ENCODE measurements at regions not wholly inside any gene's neighbourhood (a gene's known extent, or its start where the extent isn't known, plus 50 kb on each side); places are given as distances from the start of the nearest gene placed in this dataset.

DNA sequence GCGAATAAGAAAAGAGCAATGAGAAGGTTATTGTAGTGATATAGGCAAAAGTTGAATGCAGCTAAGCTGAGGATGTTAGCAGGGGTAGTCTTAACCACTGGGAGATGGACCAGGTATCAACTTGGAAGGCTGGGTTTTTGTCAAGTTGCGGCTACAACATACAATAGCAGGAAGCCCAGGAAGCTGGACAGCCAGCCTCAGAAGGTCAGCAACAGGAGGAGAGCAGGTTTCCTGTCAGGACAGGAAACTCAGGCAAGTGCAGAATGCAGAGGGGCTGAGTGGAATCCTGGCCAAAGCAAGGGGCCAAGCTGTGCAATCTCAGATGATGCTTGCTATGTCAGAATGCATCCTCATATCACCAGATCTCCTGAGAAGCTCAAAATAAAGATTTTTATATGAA lies 530.0 kb upstream of the ID2 start:
- no peak for DNase-seq (ENCODE audit: low read depth)
- H3K4me3 ChIP-seq (ENCODE audit: low read depth, low read length), result no peak overlapping the region

DNA sequence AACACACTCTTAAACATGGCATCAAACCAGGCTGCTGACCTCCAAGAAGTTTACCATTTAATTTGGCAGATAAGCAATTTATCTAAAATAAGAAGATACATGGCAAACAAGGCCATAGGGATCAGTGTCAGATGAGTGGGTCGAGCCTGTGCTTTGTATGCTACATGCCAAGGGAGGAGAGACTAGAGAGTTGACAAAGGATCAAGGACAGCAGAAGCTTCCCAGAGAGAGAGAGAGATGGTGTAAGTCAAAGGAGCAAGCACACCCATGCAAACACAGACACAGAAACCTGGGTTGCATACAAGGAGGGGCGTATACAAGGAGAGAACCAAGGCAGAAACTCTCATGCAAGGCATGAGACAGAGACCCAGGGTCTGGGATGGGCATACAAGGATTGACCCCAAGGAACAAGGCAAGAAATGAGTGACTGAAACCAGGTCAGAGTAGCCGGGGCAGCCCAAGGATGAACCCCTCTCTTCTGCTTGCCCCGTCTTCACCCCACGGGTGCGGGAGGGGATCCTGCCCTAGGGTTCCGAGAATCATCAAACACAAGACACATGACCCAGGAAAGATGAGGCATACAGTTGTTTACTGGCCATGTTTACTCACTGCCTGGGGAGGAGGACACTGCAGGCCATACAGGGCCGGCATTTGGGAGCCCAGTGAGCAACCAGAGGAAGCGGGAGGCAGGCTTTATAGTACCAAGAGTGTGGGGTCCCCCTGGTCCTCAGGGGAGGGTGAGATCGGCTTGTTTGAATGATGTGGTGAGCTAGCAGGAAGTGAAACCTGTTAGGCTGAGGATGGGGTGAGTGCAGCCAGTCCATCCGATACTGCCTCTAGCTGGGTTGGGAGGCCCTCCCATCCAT lies 529.2 kb upstream of the ID2 start:
- no peak for DNase-seq (ENCODE audit: low read depth)
- no peak overlapping the region for H3K4me3 ChIP-seq (ENCODE audit: low read depth, low read length)

DNA sequence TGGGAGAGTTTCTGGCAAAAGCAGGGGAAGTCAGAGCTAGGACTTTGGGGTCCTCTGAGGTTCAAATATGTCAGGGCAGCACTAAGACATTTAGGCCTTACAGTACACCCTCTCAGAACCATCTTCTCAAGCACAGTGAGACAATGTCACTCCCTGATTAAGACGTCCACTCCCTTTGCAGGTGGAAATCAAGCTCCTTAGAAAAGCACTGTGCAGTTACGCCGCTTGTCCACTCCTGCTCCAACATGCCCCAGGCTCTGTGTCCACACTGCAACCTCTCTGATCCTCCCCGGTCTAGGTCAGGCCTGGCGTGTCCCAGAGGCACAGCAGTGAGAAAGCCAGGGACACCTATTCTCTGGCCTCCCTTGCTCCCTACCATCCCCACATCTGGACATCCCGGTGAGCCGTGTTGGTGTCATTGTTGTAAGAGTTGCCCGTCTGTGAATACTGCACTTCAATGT lies 528.6 kb upstream of the ID2 start:
- no peak overlapping the region for H3K4me3 ChIP-seq (ENCODE audit: low read depth, low read length)
- DNase-seq (ENCODE audit: low read depth), result no peak

DNA sequence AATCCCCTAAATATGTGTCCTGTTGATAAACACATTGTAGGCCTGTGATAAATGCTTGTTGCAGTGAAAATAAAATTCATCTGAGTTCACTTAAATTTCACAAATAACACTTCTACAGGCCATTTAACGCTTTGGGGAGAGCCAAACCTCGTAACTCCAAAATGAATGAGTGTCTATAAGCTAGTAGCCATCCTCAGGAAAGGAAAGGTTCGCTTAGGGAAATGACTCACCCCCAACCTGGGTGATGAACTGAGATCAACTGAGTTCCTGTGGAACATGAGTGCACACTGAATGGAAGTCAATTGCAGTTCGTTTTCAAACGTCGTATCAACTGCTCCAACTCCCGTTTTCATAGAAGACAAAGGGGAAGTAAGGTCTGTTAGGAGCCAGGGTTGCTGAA lies 527.6 kb upstream of the ID2 start:
- no peak overlapping the region for H3K4me3 ChIP-seq (ENCODE audit: low read depth, low read length)

DNA sequence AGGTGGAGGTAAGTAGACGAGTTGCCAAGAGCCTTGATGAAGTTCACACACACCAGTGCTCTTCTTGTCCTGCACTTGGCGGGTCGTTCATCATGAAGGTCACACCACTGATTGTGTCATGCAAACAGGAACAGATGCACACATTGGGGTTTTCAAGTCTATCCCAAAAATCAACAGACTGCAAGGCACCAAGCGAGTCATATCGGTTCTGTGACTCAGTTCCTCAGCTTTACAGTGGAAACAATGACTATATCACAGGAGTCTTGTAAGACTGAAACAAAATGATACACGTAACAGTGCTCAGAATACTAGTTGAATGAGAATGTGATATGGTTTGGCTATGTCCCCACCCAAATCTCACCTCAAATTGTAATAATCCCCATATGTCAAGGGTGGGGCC lies 526.9 kb upstream of the ID2 start:
- no peak for DNase-seq (ENCODE audit: low read depth)
- H3K4me3 ChIP-seq (ENCODE audit: low read depth, low read length), result no peak overlapping the region

More for the DNA sequence above, 527.6 kb upstream of the ID2 start:
- DNase-seq (ENCODE audit: low read depth), result no peak

DNA sequence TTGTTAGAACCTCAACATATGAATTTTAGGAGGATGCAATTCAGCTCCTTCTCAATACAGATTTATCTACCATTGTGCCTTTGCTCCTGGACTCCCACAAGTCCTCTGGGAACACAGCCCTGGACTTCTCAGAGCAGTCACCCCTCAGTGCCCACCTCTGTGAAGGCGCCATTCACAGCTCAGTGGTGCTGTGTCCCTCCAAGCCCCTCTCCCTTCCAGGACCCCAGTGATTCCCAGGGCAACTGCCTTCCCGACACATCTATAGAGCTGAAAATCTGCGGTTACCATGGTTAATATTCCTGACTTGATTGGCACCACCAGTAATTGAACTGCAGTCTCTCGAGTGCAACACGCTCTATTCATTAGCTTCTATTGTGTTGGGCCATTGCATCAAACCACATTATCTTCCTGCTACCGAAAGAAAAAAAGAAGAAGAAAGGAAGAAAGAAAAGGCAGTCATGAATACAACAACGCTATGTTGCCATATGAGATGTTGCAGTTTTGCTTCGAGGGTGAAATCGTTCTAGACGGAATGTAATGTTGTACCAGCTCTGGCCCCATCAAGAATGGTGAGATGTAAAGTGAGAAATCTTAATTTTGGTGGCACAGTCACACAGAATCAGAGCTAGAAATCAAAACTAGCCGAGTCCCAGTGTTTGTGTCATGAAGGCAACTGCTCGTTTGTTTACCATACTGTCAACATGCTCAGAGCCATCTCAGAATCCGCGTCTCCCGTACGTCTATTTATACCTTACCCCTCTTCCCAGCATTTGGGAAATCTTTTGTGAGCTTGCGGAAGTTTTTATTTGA lies 524.0 kb upstream of the ID2 start:
- H3K4me3 ChIP-seq (ENCODE audit: low read depth, low read length), result no peak overlapping the region
- DNase-seq (ENCODE audit: low read depth), result no peak

DNA sequence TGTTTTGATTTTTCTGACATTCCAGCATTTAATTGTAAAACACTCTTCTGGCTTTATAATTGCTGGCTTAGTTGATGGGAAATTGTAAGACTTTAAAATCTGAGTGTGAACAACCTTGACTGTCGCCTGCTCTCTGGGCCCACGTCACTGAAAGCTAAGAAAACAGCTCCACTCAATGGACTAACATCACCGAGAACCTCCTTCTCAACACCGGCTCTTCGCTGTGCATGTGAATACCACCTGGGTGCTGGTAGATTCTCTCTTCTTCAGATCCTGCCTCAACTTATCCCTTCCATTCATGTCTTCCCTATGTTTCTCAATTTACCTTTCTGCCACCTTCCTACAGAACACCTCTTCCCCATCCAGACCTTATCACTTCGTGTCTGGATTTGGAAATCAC lies 523.1 kb upstream of the ID2 start:
- H3K4me3 ChIP-seq (ENCODE audit: low read depth, low read length), result no peak overlapping the region
- DNase-seq (ENCODE audit: low read depth), result no peak

DNA sequence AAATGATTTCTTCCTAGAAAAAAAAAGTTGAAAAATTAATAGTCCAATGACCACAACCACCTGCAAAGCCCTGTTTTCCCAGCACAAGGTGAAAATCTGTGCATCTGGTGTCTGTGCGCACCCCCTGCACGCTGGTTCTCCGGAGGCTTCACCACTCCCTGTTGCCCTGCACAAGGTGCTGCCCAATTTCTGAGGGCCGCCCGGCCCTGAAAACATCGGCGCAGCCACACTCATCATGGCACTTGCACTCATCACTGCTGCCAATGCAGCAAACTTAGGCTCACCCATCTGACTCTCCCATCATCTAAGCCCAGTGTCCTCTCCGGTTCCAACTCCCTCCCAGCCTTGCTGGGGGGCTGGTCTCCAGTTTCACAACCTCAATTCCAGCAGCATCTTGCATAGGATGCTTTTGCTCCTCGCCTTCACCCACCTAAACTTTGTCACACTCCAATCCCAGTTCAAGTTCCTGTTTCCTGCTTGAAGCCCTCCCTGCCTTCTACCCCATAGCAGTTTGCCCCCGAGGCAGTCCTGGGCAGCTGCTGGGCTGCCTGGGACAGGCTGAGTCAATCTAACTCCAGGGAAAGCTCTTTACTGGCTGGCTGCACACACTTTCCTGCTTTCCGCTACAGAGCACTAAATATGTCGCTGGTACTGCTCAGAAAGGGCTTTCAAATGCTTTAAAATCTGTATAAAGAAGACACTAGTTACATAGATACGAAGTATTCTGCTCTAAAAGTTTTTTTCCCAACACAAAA lies 522.5 kb upstream of the ID2 start:
- no peak overlapping the region for H3K4me3 ChIP-seq (ENCODE audit: low read depth, low read length)
- DNase-seq (ENCODE audit: low read depth), result no peak

DNA sequence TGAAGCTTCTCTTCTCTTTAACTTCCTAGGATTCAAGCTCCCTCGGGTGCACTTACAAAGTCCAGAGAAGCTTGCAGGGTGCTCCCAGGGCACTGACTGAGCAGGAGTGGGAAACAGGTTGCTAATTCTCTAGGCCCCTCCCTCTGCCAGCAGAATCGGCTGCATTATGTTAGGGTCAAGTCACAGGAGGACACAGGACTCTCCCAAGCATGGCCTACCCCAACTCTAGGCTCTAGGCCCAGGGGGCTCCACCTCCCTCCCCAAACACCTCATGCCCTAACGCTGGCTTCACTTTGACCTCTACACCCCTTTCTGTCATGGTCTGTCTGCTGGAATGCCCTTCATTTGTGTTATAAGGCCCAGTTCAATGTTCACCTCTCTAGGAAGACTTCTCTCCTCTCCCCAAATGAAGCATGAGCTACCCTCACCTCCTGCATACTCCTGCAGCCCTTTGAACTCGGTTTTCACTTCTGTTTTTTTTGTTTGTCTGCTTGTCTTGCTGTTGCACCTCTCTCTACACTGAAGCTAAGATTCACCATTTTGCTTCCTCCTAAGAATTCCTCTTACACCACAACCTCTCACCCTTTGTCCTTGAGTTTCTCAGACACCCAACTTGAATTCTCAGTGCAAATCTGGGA lies 521.8 kb upstream of the ID2 start:
- no peak for DNase-seq (ENCODE audit: low read depth)
- no peak overlapping the region for H3K4me3 ChIP-seq (ENCODE audit: low read depth, low read length)

DNA sequence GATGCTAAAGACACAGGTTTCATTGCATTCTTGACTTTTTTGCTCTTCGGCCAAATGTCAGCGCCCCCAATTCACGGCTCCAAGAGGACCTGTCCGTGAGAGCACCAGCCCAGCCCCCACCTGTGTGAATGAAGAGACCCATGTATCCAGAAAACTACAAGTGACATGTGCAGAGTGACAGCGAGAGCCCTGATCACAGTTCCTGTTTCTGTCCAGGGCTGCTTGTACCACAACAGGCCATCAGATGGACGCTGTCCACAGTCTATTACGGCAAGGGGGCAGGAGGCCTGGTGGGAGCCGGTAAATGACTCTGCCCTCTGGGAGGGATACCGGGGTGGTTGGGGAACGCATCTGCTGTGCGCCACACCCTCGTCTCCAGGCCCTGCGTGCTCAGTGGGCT lies 520.9 kb upstream of the ID2 start:
- no peak for DNase-seq (ENCODE audit: low read depth)
- no peak overlapping the region for H3K4me3 ChIP-seq (ENCODE audit: low read depth, low read length)

DNA sequence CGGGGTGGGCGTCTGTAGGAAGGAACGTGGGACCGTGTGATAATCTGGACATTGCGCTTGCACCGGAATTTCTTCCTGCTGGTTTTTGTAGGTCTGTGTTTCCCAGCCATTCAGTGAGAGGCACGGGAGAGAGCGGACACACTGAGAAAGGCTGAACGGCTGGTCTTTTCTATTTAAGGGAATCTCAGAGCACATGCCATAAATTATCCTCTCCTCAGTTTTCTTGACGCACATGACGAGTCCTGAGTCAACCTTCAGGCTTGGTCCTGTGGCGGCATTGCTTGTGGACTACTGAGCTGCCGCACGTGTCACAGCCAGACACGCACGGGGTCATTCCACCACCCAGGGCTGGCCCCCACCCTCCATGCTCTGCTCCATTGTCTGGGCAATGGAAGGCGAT lies 519.3 kb upstream of the ID2 start:
- no peak overlapping the region for H3K4me3 ChIP-seq (ENCODE audit: low read depth, low read length)
- peak; percentile 60 for DNase-seq (ENCODE audit: low read depth)

DNA sequence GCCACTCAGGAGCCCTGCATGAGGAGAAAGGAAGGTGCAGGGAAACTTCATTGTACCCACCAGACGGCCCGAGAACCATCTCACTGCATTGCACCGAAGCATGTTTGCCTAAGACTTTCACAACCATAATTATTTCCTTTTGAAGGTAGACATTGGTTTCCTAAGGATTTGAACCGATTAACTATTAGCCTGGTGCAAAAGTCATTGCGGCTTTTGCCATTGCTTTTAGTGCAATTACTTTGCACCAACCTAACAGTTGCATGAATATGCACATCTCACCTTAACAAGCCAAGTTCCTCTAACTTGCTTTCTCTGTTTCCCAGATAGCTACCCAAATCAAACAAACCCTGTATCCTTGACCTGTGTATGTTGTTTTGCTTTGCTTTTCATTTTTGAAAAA lies 516.3 kb upstream of the ID2 start:
- DNase-seq (ENCODE audit: low read depth), result no peak

DNA sequence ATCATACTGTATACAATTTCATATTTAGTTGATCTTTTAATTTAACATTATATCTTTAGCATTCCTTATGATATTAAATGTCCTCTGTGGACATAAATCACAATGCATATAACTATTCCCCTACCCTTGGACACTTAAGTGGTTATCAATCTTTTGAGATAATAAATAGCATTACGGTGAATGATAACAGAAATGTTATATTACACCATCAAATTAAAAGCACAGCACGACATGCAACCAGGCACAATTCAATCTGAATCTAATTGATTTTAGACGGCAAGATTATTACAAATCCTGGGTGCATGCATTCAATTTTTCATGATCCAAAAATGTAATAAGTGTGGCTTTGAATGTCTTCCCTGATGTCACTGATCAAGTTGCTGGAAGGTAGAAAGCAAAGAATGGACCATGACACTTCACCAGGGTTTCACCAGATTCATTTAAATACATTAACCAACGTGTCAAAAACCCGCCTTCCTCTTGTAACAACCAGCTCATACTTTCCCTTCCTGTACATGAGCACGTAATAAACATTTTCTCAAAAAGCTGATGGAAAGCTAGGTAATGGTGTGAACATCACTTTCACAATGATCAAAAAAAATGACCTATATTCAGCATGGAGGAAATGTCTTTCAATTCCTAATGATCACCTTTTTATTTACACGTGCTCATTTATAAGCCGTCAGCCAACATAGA lies 513.7 kb upstream of the ID2 start:
- no peak overlapping the region for H3K4me3 ChIP-seq (ENCODE audit: low read depth, low read length)
- no peak for DNase-seq (ENCODE audit: low read depth)

More for the DNA sequence above, 516.3 kb upstream of the ID2 start:
- H3K4me3 ChIP-seq (ENCODE audit: low read depth, low read length), result no peak overlapping the region

DNA sequence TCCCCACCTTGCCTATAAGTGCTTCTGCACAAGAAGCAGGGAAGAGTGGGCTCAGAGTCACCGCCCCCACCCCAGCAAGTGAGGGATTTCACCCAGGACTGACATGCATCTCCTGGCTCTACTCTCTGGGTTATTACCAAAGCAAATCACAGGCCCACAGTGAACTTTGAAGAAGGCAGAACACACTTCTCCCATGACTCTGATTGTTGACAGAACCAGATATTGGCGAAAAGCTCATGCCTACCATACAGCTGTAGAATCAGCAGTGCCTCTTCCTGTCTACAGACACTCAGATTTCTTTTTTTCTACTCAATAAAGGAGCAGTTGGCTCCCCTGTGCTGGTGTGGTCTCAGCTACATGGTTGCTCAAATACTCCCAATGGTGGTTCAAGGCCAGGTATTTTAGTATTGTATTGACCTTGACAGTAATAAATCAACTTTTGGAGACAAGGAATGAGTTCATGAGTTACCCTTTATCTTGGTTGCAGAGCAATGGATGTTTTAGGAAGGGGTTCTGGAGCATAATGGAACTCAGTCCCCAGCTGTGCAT lies 512.9 kb upstream of the ID2 start:
- no peak for DNase-seq (ENCODE audit: low read depth)
- no peak overlapping the region for H3K4me3 ChIP-seq (ENCODE audit: low read depth, low read length)

DNA sequence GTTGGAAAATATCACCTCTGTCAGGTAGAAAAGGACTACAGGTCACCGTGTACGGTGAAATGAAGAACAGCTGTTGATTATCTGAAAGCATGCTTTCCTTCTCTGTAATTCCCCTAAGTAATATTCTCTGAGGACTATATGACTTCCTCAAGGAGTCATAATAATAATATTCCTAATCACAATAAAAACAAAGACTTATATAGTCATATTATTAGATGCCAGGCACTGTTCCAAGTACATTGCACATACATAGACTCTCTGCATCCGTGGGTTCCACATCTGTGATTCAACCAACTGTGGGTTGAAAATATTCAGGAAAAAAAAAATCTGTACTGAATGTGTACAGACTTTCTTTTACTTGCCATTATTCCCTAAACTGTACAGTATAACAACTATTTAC lies 512.4 kb upstream of the ID2 start:
- no peak overlapping the region for H3K4me3 ChIP-seq (ENCODE audit: low read depth, low read length)
- DNase-seq (ENCODE audit: low read depth), result peak; percentile 84

DNA sequence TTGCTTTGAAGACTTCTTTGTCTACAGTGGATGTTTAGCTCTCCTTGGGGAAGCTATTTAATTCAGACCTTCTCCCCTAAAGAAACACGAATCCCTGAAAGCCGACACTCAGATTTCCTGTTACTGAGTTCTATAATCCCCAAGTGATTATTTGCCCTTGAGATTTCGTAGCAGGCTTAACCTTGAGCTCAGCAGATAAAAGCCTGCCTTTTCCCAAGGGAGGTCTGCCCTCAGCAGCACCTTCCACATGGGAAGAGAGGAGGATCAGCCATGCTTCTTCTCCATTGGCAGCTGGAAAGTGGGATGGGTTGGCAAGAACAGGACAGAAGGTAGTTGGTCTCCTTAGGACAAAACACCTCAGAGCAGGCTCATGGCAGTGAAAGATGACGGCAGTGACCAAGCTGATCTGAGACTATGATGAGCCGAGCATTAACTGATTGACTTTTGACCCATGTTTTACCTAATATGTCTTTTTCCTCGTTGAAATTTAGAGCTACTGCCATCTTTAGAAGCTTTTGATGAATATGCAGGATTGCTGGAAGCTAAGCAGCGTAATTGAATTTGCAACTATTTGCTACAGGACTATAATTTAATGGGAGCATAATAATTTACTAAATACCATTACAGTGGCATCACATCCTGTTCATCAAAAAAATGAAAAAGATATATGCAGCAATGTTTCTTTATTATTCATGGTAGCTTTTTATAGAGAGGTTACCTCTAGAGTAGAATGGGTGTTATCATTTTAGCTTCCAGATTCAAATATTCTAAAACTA lies 511.1 kb upstream of the ID2 start:
- H3K4me3 ChIP-seq (ENCODE audit: low read depth, low read length), result no peak overlapping the region
- DNase-seq (ENCODE audit: low read depth), result no peak

DNA sequence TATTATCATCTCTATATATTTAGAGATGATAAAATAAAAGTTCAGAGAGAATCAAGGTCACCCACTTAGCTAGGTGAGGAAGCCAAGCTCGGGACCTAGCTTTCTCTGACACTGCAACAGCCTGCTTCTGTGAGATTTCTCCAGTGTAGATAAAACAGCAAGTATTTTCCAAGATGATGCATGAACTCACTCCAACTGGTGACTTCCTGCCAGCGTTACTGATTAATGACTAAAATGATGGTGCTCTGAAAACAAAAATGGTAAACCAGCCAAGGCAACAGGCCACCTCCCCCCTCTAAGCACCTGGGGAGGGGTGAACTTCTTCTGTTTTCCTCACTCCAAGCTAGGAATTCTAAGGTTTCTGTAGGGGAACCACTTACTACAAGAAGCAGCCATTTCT lies 510.2 kb upstream of the ID2 start:
- H3K4me3 ChIP-seq (ENCODE audit: low read depth, low read length), result no peak overlapping the region
- DNase-seq (ENCODE audit: low read depth), result no peak

DNA sequence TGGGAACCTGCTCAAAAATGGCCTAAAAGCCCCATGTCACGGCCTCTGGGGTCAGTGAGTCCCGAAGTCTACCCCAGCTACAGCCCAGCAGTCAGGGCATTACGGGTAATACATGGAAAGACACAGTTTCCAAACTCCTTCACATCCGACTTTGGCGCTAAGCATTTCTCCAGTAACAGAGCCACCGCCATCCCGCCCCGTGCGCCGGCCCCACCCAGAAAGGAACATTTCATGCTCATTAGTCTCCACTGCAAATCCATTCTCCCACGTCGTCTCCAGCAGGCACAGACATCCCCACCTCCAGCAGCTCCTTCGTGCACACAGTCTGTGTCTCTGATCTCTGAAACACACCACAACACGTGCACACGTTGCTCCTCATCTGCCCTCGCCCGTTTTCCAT lies 509.2 kb upstream of the ID2 start:
- no peak for DNase-seq (ENCODE audit: low read depth)
- H3K4me3 ChIP-seq (ENCODE audit: low read depth, low read length), result no peak overlapping the region

Data from skeletal muscle cell (primary cell).